GM18868 (cell line): ENCODE measurements at regions not wholly inside any gene's neighbourhood (a gene's known extent, or its start where the extent isn't known, plus 50 kb on each side); places are given as distances from the start of the nearest gene placed in this dataset.
A peak's percentile ranks its signal among the peaks of the same experiment; 100 is the strongest.
"Not testable (repeated sequence)": the region's sequence is repeated elsewhere in the genome, so short reads cannot be mapped to it uniquely, and the experiment has no call there.

Experiments used
- ATAC-seq: cut with Tn5 transposase; IDR thresholded peaks from one replicate; pipeline ENCODE4 v1.9.1; 2021; ENCODE audit warnings: mild to moderate bottlenecking, moderate library complexity; ENCODE audit not compliant: unreplicated experiment

DNA sequence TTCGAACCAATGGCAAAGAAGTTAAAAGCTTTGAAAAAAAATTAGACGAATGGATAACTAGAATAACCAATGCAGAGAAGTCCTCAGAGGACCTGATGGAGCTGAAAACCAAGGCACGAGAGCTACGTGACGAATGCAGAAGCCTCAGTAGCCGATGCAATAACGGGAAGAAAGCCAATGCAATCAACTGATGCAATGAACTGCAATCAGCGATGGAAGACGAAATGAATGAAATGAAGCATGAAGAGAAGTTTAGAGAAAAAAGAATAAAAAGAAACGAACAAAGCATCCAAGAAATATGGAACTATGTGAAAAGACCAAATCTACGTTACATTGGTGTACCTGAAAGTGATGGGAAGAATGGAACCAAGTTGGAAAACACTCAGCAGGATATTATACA, 52.6 kb upstream of the MRPS30 start:
- not testable (repeated sequence) for ATAC-seq

DNA sequence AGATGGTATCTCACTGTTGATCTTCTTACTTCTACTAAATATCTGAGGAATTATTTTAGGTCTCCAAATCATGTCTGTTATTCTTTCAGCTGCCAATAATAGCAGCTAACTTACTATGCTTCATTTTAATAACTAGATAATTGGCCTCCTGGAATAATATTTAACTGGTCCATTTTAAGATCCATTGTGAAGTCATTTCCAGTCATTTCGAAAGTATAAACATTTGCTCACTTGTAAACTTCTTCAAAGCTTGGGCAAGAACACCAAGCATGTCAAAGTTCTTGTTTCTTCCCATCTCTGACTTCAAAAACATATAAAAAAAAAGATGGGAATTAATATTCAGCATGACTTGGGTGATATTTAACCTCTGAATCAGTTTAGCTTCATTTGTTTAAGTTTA, 61.4 kb upstream of the MRPS30 start:
- ATAC-seq = no peak

DNA sequence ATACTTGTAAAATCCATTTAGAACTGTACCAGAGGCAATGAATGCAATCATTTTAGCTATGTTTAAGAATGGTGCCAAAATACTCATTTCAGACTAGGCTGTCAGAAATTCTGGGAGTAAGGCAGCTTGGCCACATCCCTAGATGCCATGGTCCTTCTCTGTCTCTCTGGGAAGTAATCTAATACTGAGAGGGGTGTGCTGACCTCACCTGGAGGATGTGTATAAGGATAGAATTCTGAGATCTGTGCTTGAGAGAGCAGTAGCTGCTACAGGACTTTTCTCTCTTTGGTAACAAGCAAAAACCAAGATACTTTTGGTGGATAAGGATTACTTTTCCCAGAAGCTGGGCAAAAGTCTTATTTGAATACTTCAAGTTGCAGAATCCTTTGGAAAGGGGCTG, 68.1 kb upstream of the MRPS30 start:
- ATAC-seq = no peak

DNA sequence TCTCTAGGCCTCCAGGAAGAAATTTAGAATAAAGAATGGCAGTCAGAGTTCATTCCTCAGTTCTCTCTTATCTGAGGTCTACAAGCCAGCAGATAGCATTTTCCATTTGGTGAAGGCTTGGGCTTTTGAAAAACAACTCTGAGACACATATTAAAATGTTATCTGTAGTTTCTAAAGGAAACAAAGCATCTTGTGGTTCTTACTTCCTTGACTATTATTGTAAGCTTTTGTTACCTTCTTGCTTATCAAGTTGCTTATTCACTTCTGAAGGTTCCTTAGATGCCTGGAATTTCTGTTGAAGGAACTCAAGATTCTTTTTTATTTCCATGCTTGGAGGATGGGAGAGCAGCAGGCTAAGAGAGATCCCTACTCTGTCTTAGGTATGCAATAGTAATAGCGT, 79.2 kb upstream of the MRPS30 start:
- no peak for ATAC-seq

- ATAC-seq = no peak
Measured at GRCh38 chr5:44727100-44727499, 81.6 kb upstream of the MRPS30 start.

- ATAC-seq = no peak
Measured at GRCh38 chr5:44719856-44720255, 88.9 kb upstream of the MRPS30 start.

GRCh38 chr5:44714871-44715561, 93.7 kb upstream of the MRPS30 start:
- ATAC-seq = no peak

DNA sequence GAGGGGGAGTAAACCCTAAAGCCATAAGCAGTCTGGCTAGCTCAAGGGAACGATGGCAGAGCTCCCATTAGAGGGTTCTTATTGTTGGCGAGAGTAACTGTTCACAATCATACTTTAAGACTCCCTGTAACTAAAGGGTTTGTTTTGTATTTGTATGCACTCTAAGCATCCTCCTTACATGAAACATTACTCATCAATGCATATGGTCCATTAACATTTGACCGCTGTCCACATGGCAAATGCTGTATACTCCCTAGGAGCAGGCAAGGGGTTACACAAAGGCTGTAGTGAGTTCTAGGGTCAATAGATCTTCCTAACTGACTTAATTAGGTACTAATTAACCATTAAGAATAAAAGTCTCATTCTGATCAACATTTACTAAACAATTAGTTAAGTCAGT, 95.3 kb upstream of the MRPS30 start:
- no peak for ATAC-seq

GRCh38 chr5:44711901-44712300, 96.8 kb upstream of the MRPS30 start:
- no peak for ATAC-seq

DNA sequence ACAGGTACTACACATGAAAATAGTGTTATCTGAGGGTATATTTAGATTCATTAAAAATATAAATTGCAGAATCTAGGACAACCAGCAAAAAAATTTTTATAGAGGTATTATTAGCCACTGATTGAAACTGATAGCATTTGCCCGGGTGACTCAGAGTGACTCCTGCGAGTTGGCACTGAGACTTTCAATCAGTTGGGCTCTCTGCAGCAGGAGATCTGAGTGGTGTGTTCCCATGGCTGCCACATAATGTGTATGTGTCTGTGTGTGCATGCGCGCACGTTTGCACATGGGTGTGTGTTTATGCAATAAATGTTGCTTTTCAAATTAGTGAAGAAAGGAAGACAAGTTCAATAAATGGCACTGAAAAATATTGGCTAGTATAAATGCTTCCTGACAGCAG, 100.1 kb upstream of the MRPS30 start:
- ATAC-seq = no peak

GRCh38 chr5:44707721-44708120, 101.0 kb upstream of the MRPS30 start:
- ATAC-seq = no peak

DNA sequence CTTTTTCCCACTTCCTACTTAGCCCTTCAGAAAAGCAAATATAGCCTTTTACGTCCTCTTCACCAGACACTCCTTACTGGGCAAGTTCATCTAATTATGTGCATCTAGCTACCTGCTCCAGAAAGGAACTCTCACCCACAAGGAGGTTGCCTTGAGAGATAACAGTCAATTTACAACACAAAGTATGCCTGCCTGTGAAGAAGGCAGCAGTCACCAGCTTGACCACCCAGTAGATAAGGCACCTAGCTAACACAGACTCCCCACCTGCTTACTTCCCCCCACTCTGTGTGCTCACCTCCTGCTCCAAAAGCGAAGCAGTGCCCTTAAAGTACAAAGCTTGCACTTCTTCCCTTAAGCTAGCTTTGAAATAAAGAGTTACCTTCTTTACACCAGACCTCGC, 111.7 kb upstream of the MRPS30 start:
- ATAC-seq = no peak

- no peak for ATAC-seq
Measured at GRCh38 chr5:44695259-44695658, 113.5 kb upstream of the MRPS30 start.

GRCh38 chr5:44691802-44692201, 116.9 kb upstream of the MRPS30 start:
- no peak for ATAC-seq

GRCh38 chr5:44681906-44682305, 126.8 kb upstream of the MRPS30 start:
- ATAC-seq = no peak

DNA sequence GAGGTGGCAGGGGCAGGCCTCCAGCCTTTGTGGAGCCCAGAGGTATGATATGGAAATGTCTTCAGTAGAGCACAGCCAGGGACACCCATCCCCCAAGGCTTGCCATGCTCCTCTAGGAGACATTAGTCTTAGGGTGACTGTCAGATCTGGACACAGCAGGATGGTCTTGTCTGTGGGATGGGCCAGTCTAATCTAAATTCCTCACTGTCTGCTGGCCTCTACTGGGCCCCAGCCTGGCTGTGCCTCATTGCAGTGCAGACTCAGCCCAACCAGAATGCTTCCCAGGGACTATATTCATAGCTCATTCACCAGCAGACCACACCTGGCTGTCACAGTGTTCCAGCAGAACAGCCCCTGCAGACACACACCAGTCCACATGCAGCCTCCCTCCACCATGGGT, 129.5 kb upstream of the MRPS30 start:
- ATAC-seq = no peak

DNA sequence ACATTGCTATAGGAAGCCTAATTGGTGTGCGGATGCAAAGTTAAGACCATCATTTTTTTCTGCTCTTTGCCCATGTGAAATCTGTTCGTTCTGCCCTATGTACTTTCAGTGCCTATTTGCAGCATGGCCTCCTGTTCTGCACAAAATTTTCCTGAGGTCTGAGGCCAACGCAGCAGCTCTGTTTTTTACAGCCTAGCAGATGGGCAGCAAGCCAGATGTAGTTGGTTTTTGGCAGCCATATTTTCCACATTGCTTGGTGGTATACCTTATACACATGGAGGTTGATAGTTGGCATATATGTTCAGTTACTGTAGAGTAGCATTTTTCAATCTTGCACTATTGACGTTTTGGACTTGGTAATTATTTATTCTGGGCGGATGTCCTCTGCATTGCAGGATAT, 133.5 kb upstream of the MRPS30 start:
- ATAC-seq = no peak

GRCh38 chr5:44674461-44674860, 134.3 kb upstream of the MRPS30 start:
- ATAC-seq = no peak

DNA sequence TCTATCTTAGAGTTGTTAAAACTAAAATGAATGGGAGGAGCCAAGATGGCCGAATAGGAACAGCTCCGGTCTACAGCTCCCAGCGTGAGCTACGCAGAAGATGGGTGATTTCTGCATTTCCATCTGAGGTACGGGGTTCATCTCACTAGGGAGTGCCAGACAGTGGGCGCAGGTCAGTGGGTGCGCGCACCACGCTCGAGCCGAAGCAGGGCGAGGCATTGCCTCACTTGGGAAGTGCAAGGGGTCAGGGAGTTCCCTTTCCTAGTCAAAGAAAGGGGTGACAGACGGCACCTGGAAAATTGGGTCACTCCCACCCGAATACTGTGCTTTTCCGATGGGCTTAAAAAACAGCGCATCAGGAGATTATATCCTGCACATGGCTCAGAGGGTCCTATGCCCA, 140.3 kb upstream of the MRPS30 start:
- not testable (repeated sequence) for ATAC-seq

DNA sequence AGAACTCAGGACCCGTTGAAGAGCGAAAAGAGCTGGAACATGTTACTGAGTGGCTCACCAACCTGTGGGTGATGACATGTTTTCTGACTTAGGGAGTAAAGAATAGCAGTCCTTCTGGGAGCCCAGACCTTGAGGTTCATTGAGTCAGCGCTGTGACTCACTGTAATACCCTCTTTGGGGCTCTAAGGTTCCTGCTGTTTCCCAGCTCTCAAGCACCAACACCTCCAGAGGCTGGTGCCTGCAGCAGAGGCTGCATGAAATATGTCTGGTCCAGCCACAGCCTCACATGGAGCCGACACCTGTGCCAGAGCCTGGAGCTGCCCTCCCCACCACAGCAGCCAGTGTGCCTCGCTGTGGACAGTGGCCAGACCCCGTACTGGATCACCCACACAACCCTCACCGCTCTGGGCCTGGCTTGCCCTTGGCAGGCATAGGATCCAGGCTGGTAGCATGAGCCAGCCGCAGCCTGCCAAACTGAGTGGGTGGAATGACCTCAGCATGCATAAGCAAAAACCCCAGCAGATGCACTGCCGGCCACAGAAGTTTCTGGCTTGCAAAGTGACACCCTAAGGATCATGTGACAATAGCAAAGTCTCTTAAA, 143.5 kb upstream of the MRPS30 start:
- ATAC-seq = peak; percentile 48

GRCh38 chr5:44664711-44665100, 144.0 kb upstream of the MRPS30 start:
- no peak for ATAC-seq

- ATAC-seq = no peak
Measured at GRCh38 chr5:44663991-44664710, 144.6 kb upstream of the MRPS30 start.
